Stimulated activated CD8-positive, alpha-beta memory T cell treated with anti-CD3 and anti-CD28 coated beads, Interleukin-15, amount 100 ng/mL, for 48 hours (primary cell): ENCODE measurements at regions not wholly inside any gene's neighbourhood (a gene's known extent, or its start where the extent isn't known, plus 50 kb on each side); places are given as distances from the start of the nearest gene placed in this dataset.

ENCODE experiments used
- DNase-seq, 2 donors: peaks; one replicate each; pipeline ENCODE4 v3.0.0-alpha.2; 2020; ENCODE audit warnings: low read depth in 2 of 2

DNA sequence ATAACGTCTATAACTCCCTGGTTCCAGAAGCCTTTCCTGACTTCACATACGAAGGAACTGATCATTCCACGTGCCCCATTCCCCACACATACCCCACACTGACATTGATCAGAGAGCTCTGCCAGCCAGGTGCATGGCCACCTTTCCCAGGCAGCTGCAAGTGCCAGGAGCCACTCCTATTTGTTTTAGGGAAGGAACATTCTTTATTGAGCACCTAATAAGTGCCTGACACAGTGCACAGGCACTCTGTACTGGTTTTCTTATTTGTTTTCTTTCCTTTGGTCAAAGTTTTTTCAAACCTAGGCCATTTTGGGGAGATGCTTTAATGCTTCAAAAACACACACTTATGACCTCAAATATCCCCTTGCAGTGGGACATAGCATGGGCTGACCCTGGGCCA lies 50.0 kb downstream of the PITPNM2 start:
- DNase-seq: no peak

DNA sequence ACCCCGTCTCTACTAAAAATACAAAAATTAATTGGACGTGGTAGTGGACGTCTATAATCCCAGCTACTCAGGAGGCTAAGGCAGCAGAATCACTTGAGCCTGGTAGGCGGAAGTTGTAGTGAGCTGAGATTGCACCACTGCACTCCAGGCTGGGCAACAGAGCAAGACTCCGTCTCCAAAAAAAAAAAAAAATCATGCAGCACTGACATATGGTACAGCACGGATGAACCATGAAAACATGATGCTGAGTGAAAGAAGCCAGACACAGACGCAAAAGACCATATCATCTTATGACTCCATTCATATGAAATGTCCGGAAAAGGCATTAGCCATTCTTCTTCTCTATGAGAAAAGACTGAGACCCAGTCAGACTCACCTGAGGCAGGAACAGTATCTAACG lies 50.4 kb downstream of the PITPNM2 start:
- no peak for DNase-seq

DNA sequence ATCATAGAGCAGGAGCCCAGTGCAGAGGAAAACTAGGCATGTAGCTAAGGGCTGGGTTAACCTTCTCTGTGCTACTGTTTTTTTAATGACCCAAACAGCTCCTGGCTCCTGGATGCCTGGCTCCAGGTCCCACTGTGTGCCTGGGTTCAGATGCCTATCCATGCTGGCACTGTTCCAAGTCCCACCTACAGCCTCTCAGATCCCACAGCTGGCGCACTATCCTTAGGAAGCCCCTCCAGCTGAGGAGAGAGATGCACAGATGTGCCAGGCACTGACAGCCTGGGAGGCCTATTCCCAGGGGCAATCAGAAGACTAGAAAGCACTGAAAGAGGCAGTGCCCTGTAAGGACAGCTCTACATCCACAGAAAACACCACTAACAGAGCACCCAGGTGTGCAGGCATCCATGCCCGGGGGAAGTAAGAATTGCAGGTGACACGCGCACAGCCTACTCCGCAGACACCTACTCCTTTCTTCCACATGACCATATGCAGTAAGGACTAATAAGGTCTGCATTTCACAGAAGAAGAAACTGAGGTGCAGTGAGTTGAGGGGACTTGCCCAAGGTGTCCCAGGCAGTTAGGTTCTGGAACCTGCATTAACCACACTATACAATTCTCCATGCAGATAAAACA lies 51.2 kb downstream of the PITPNM2 start:
- no peak for DNase-seq

DNA sequence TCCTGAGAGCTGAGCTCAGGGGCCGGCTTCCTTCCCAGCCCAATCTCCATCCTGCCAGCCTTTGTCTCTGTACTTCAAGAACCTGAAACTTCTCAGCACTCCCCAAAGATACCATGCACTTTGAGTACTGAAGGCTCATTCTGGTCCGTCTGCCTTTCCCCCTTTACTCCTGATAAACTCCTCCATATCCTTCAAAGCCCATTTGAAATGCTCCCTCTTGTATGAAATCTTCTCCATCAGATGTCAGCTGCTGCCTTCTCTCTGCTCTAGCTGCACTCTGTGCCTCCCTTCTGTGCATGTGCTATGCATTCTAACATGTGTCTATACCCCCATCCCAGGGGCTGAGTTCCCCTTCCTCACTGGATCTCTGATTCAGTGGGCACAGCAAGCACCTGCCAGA lies 52.1 kb downstream of the PITPNM2 start:
- no peak for DNase-seq

DNA sequence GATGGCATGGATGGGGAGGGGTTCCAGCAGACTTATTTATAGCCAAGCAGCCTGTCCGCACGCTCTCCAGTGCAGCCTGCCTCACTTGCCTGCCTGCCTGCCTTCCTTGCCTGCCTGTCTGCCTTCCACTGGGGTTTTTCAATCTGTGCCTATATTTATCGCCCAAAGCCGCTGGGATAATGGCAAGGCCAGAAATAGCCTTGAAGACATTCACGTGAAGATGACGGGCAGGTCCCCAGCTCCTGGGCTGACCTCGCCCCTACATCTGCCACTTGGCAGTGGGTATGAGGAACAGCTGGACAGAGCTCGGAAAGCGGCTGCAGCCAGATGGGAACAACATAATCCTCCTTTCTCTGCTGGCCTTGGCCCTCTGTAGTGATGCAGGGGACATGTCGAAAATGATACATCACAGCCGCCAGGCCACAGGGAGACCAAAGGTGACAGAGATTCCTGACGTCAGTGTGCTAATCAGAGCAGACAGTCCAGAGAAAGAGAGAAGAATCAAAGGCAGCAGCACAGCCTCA lies 53.3 kb downstream of the PITPNM2 start:
- DNase-seq: no peak

DNA sequence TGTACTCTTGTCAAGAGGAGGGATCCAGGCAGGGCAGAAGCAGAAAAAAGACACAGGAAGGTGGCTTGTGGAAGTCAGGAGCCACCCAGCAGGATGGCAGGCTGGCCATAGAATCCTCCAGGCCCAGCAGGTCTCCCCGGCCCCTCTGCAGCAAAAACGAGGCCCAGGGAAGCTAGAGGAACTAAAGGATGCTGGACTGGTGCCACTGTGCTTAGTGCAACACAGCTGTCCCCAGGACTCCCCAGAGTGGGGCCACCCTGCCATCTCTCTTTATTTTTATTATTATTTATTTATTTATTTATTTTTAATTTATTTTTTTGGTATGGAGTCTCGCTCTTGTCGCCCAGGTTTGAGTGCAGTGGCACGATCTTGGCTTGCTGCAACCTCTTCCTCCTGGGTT lies 54.1 kb downstream of the PITPNM2 start:
- DNase-seq: no peak

DNA sequence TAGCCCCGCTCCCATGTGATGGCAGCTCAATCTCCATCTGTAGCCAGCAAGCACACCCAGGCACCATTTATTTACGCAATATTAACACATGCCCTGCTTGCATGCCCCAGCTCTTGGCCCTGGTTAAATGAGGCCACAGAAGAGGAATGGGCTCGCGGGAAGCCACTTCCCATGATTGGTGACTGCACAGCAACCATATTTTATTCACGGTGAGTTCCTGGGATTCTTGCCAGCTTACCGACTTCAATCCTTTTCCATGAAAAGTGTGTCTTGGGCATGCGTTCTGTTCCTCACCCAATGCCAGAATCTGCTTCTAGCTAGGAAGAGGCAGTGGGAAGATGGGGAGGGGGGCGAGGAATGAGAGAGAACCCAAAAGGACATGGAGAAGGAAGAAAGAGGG lies 54.7 kb downstream of the PITPNM2 start:
- no peak for DNase-seq

DNA sequence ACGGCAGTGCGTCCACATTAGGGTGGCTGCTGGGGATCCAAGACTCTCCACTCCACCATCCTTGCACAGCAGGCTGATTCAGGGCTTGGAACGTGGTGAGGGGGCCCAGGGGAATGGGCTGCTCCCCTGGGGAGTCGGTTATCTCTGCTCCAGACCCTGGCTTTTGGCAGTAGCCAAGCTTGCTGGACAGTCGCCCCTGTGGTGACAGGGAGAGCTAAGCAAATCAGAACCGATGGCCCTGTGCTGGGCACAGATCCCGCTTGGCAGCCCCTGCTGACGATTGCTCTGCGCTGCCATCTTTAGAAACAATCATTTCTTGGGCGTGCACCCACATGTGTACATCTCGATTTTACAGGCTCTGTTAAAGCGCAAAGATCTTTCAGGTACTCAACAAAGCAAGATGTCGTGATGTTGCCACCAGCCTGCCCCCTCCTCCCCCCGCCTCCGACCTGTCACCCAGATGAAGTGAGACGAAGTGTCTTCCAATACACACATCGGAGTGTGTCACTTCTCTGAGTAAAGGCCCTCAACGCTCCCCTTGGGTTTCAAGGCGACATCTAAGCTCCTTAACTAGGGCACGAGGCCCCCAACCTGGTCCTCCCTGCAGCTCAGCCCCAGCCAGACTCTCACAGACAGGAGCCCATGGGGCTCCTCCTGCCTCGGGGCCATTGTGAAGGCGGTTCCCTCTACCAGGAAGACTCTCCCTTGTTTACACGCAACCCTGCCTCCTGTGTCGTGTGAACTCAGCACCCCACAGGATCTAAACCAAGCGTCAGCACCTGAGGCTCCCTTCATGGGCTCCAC lies 55.6 kb downstream of the PITPNM2 start:
- no peak for DNase-seq

DNA sequence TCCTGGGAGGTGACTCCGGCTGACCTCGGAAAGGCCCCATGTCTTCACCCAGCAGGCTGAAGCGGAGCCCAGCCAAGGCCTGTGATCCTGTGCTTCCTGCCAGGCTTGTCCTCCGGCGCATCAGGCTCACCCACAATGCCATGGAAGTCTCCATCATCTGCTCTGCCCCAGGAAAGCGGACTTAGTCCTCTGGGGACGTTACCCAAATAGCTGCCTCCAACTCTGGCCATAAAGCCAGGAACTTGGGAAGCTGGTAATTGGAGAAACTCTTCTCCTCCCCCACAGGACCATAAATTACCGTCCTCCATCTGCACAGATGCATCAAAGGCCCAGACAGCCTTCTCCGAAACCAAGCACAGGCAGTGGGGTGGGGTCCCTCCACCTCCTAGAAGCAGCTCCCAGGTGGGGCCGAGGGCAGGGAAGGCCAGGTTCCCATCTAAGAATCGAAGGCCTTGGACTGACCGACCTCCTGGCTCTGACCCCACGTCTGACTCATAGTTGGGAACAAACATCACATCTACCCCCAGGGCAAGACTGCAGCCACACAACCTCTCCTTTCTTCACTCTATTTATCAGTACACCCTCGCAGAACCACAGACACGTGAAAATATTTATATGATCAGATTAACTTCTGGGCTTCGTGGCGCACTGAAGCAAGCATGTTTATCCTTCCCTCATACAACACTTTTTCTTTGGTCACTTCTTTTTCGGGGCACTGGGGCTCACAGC lies 56.4 kb downstream of the PITPNM2 start:
- DNase-seq: no peak

DNA sequence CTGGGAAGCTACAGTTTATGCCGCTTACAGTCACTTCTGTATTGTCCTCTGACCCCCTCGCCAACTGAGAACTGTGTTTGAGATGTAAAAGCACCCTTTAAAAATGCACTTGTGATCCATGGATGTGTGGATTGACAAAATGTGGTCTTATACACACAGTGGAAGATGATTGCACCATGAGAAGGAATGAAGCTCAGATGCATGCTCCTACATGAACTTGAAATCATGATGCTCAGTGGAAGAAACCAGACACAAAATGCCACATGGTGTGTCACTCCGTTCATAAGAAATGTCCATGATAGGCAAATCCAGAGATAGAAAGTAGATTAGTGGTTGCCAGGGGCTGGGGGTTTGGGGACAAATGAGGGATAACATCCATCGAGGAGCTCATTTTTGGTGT lies 58.0 kb downstream of the PITPNM2 start:
- DNase-seq: no peak

DNA sequence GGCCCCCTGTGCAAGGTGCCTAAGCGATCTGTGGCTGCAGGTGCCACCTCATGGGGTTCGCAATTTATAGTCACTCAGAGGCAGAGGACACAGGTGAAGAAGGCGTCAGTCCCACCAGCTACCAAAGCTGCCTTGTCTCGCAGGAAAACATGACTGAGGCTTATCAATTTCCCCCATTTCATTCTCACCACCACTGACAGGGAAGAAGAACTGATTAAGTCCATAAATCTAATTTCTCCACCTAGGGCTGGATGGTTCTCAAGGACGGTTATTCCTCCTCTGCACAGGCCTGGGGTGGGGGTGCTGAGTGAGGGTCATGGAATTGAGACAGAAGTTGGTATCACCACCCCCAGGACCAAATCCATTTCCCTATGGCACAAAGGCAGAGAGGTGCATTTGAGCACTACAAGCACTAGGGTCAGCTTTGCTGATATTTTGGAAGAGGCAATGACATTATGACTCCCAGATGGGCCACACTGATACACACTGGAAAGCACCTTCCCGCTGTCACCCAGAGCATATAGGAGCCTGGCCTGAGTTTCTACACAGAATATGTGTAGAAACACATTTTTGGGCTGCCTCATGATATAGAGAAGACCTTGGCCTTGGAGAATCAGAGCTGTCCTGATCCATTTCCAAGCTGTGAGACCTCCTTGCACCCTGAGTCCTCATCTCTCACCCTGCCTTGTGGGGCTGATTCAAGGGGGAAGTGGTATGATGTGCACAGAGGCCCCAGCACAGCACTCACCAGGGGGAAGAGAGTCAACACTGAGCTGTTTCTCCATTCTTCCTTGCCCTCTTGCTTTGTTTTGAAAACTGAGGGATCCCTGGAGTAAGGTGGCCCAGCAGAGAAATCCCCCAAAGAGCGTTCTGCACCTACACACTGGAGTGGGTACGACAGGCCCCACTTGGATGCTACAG lies 59.4 kb downstream of the PITPNM2 start:
- DNase-seq: no peak

DNA sequence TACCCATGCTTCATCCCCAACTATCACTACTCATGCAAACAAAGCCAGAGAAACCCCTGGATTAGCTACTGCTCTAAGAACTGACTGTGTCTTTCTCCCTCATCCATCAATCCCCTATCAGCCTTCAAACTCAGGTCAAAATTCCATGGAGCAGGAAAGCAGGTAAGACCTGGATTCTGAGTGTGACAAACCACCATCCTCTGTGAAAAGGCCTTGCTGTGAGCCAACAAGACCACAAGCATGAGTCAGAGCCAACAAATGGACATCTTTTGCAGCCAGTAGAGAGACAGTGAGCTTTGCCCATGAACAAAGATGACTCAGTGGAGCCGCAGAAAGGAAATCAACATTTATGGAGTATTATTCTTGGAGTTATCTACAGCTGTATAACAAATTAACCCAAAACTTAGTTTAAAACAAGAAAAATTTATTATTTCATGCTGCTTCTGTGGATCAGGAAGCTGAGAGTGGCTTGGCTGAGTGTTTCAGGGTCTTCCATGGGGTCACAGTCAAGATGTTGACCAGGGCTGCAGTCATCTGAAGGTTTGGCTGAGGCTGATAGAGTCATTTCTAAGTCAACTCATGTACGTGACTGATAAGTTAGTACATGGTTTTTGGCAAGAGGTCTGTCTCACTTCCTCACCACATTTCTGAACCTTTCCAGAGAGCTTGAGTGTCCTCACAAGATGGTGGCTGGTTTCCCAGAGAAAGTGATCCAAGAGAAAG lies 61.1 kb downstream of the PITPNM2 start:
- DNase-seq: no peak

DNA sequence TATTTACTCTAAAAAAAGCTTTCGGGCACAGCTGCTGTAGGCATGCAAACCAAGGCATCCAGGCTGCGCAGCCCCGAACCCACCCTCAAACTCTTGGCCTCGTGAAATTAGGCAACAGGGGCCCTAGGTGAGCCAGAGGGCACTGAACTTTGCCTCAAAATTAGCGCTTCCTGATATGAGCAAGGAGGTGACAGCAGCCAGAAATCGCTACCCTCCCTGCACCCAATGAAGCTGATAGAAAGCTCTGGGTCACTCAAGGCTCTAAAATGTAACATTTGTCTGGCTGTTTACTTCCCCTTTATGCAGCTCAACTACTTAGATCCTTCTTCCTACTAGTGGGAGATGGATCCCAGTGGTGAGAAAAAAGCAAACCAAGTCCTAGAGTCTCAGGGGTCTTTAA lies 61.8 kb downstream of the PITPNM2 start:
- no peak for DNase-seq

DNA sequence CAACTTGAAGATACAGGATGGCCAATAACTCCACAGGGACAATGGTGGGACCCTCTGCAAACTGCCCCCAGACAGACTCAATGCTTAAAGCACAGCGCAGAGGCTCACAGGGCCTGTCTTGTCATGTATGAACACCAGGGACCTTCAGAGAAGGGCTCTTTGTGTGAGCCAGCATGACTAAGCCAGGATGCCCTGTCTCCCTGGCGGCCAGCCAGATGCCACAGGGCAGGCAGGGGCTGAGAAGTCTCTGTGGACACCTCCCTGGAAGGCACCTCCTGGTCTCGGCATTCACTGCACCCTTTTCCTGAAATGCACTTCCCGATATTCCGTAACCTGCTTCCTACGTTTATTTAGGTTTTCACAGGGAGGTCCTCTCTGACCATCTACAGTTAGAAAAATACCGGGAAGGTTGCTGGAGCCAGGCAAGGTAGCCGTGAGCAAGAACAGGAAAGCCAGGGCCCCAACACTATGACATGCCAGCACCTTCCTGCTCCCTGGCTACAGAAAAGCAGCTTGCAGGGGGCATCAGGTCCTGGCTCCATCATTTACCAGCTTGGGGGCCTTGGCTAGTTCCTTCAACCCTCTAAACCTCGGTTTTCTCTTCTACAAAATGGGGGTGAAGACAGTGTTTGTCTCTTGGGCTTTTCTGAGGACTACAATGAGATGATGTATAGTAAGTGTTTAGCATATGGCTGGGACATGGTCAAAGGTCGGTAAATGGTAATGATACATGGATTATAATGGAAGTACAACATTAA lies 65.0 kb downstream of the PITPNM2 start:
- DNase-seq: no peak

DNA sequence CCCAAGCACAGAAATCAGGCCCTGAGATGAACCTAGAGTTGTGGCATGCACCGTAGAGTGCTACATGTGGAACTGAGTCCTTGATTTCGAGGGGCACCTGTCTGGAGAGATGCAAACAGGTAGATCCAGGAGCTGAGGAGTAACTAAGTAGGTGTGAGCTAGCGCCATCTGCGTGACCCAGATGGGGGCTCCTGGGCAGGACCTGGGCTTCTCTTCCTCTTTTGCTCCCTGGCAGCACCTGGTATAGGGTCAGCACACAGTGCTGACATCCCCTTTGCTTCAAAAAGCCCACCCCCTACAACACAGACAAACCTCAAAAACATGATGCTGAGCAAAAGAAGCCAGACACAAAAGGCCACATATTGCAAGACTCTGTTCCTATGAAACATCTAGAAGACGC lies 65.8 kb downstream of the PITPNM2 start:
- no peak for DNase-seq

DNA sequence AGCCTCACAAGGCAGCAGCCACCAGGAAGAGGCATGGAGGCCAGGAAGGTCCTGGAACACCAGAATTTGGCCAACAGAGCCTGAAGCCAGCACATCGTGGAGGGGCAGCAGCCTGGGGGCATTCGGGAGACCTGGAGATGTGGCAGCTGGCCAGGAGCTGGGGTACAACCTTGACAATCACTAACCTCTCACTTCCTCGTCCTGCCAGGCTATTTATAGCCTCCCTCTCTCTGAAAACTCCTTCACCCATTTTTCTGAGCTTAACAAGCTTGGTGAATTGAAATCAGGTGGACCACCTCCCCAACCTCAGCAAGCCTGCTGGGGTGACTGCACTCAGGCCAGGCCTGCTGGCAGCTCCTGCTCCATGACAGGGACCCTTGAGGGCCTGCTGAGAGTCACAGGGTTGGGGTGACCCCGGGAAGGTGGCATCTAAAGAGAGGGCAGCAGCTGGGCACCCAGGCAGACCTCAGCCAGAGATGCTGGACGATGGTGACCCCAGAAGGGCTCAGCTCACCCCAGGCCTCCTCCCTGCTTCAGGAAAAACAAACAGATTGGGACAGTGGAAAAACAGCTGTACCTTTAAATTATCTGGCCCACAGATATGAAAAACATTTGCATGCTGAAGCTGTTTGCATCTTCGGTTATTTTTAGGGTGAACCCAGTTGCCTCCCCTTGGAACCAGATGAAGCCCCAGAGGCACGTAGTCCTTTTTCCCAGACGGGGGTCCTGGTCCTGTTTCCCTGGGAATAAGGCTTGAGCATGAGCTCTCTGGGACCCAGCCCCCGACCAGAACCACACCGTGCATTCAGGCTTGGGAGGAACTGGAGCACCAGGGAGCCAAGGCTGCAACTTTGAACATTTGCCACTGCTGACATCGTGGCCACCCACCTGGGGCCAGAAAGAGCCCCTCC lies 67.0 kb downstream of the PITPNM2 start:
- no peak for DNase-seq

DNA sequence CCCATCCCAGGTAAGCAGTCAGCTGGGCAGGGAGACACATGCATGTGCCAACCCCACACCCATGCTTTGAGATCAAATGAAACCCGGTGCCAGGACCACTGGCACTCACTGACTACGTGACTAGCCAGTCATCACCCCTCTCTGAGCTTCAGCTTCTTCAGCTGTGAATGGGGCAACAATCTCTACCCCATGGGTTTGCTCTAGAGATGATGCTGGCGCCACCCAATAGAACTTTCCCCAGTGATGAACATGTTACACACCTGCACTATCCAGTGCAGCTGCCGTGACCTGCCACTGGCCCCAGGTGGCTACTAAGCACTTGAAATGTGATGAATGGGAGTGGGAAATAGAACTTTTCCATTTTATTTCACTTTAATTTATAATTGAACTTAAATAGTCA lies 70.3 kb downstream of the PITPNM2 start:
- no peak for DNase-seq

DNA sequence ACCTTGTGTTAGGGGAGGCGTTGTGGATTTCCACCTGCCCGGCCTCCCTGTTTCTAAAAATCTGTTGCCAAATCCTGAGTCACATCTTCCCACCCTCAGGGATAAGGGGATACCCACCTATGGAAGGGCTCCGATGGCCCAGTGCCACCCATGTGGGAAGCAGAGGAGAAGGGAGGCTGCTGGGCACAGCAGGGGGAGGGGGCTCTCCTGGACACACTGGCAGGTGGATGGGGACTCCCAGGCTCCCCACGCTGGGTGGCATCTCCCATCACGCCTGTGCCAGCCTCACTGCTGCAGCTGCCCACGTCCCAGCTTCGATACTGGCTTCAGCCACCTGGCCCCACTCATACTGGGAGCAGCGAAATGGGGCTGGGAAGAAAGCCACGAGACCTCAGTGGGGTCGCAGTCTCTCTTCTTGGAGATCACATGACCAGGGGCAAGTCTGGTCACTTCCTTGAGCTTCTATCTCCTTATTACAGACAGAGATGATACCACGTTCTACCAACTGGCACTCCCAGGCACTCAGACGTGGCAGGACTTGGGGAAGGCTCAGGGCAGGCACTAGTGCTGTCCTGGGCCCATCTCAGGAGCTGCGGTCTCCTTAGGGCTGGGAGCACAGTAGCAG lies 72.2 kb downstream of the PITPNM2 start:
- no peak for DNase-seq

DNA sequence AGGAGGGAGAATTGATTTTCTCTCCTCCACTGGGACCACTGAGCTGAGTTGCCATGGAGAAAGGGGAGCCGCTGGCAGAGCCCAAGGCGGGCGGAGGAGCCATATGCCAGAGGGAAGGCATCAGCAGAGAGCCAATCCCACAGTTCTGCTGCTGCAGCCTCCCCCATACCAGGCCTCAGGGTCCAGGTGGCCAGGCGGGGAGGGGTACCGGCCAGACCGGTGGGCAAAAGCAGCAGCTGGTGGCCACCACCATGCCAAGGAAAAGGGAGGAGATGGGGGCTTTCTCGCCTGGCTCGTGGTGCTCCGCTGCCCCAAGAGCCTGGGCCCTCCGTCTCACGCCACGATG lies 72.8 kb downstream of the PITPNM2 start:
- DNase-seq: no peak
